GM12872 (cell line): ENCODE measurements at regions not wholly inside any gene's neighbourhood (a gene's known extent, or its start where the extent isn't known, plus 50 kb on each side); places are given as distances from the start of the nearest gene placed in this dataset.

Experiments
- TF ChIP-seq, protein P1 (sequence below): IDR thresholded peaks from 3 replicates; pipeline ENCODE4 v1.5.1; 2011; ENCODE audit warnings: low read depth, mild to moderate bottlenecking, low read length, moderate library complexity; ENCODE audit not compliant: insufficient read depth

DNA sequence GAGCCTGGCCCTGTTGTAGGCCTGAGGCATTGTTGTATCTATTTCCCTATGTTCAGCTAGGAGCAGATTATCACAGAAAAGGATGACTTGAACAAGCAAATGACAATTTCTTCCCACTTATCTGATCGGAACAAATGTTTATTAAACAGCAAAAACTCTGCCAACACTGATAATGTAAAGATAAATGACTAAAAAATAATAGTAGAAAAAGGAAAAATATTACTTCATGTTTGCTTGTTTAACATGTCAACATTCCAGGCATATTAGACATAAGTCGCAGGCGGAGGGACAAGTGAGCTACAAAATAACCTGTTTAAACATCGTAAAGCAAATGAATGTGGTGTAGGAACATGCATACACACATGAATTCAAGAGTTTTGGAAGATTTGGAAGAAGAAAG lies 257.9 kb downstream of the TMX3 start:
- TF ChIP-seq, protein P1, sequence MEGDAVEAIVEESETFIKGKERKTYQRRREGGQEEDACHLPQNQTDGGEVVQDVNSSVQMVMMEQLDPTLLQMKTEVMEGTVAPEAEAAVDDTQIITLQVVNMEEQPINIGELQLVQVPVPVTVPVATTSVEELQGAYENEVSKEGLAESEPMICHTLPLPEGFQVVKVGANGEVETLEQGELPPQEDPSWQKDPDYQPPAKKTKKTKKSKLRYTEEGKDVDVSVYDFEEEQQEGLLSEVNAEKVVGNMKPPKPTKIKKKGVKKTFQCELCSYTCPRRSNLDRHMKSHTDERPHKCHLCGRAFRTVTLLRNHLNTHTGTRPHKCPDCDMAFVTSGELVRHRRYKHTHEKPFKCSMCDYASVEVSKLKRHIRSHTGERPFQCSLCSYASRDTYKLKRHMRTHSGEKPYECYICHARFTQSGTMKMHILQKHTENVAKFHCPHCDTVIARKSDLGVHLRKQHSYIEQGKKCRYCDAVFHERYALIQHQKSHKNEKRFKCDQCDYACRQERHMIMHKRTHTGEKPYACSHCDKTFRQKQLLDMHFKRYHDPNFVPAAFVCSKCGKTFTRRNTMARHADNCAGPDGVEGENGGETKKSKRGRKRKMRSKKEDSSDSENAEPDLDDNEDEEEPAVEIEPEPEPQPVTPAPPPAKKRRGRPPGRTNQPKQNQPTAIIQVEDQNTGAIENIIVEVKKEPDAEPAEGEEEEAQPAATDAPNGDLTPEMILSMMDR, result no peak

DNA sequence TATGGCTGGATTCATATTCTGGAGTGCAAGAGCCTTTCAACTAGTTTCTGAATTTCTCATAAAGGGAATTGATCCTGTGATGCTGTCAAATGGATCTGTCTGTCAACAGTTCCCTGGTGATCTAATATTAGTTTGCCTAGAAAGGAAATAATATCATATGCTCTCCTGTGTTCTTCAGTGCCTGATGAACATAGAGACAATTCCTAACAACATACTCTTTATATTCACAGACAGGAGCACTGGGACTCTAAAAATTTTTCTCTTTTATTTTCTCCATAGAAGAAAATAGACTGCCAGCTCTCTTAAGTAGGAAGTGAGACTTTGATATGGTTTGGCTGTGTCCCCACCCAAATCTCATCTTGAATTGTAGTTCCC lies 259.7 kb downstream of the TMX3 start:
- TF ChIP-seq, protein P1, result no peak

DNA sequence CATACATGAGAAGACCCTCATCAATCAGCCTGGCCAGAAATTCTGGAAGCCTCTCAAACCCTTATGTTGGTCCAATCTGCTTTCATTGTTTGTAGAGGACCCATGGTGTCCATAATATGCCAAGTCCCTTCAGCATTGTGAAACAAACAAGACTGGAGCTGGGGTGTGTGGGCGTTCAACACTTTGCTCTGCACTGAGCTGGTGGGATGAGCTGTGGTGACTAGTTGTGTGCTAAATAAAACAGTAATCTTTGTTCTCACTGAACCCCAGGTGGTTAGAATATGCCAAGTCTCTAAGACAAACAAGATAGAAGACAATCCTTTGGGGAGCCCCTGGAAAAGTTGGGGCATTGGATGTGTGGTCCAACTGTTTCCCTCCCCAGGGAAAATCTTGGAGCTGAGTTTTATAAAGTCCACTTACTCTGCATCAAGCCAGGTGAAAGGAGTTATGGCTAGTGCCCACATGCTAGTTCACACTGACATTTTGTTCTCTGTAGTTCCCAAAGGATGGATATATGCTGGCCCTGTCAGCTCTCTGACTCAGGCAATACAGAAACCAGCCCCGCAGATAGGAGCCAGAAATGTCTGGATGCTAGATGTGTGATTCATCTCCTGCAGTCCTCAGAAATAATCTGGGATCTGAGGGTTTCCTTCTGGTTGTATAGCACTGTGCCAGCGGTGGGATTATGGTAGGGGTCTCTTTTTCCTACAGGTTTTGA lies 260.2 kb downstream of the TMX3 start:
- TF ChIP-seq, protein P1, result no peak

DNA sequence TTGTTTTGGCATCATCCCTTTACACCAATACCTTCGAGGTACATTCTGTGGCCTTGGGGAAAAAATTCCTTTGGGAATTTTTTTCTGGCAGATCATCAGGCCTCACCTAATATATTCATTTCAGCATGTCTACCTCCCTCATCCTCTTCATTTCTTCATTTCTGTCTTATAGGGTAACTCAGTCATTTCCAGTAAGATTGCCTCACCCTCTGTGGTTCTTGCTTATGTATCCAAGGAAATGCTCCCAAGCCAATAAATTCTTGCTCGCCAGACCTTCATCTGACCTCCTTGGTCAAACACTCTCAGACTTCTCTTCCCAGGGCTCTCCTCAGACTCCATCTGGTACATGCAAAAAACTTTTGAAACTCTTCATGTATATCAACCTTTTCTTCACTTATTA lies 265.6 kb downstream of the TMX3 start:
- TF ChIP-seq, protein P1, result no peak

DNA sequence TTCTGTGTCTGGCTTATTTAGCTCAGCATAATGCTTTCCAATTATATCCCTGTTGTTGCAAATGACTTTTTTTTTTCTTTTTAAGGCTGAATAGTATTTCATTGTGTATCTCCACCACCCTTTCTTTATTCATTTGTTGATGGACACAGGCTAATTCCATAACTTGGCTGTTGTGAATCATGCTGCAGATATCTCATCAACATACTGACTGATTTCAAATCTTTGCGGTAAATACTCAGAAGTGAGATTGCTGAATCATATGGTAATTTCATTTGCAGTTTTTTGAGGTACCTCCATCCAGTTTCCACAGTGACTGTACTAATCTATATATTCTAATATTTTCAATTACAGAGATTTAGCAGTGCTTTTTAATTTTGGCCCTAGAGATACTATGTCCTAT lies 266.2 kb downstream of the TMX3 start:
- TF ChIP-seq, protein P1, result no peak

DNA sequence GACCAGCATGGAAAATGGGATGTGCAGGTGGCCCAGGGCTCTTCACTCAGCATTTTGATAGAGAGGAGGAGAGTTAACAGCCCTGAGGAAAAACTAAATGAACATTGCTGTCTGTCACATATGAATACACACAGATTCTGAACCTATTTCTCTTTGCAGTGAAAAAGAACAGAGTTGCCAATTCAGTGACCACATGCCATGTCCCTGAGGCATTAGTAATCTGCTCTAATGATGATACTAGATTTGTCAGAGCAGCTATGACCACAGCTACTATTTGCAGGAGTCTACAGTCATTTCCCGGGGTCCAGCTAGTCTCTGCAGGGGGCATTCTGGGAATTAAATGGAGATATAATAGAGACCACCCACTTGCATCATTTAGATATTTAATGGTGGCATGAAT lies 267.6 kb downstream of the TMX3 start:
- TF ChIP-seq, protein P1, result no peak

DNA sequence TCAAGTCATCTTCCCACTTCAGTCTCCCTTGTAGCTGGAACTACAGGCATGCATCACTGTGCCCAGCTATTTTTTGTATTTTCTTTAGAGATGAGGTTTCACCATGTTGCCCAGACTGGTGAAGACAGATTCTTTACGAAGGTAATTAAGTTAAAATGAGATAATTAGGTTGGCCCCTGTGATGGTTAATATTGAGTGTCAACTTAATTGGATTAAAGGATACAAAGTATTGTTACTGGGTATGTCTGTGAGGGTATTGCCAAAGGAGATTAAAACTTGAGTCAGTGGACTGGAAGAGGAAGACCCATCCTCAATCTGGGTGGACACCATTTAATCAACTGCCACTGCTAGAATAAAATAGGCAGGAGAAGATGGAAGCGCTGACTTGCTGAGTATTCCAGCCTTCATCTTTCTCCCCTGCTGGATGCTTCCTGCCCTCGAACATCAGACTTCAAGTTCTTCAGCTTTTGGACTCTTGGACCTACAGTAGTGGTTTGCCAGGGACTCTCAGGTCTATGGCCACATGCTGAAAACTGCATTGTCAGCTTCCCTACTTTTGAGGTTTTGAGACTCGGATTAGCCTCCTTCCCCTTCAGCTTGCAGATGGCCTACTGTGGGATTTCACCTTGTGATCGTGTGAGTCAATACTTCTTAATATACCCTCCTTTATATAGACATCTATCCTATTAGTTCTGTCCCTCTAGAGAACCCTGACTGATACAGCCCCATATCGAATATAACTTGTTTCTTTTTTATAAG lies 269.1 kb downstream of the TMX3 start:
- TF ChIP-seq, protein P1, result no peak
